ENCODE measurements at regions not wholly inside any gene's neighbourhood (a gene's known extent, or its start where the extent isn't known, plus 50 kb on each side); places are given as distances from the start of the nearest gene placed in this dataset.

DNA sequence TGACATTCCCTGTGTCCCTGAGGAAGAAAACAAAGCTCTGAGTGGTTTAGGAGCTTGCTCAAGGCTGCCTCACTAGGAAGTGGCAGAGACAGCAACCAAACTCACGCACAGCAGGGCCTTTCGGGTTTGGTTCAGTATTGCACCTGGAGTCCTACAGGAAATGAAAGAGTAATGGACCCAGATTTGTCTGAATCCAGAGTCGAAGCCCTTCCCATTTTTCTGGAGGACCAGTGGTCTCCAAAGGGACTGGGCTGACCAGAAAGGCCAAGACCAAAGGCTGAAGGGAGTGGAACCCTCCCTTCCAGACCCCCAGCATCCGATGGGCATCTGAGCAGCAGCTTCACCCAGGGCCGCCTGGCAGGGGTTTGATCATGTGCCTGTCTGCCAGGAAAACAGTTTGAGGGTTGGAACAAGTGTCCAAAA, 85.5 kb upstream of the RPL38 start:
- Mint-ChIP-seq H3K27ac (peak overlapping the region; percentile 54), H3K9me3 (peaks cover 14% of the 10 kb centered on the region), H3K27me3 (ENCODE audit: low read depth) (peaks cover 6% of the 10 kb centered on the region; the same call in 1 of the 2 replicates), H3K4me1 (peaks cover 47% of the 10 kb centered on the region), H3K4me3 (0 out of 2 replicates have a peak overlapping the region, but pooled peaks have one; percentile 2), H3K36me3 (peaks cover 4% of the 10 kb centered on the region)
- DNase-seq (ENCODE audit: low spot score) (no peak), ATAC-seq (peak; percentile 41)
- TF ChIP-seq, protein P1, sequence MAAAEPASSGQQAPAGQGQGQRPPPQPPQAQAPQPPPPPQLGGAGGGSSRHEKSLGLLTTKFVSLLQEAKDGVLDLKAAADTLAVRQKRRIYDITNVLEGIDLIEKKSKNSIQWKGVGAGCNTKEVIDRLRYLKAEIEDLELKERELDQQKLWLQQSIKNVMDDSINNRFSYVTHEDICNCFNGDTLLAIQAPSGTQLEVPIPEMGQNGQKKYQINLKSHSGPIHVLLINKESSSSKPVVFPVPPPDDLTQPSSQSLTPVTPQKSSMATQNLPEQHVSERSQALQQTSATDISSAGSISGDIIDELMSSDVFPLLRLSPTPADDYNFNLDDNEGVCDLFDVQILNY (CRISPR knock-in tag; IDR thresholded peaks at IDR 0.05), result no peak
- no peak for TF ChIP-seq TCF7 (CRISPR knock-in tag; IDR thresholded peaks at IDR 0.05; ENCODE audit: low read depth)
- no peak for TF ChIP-seq RORB (CRISPR knock-in tag; IDR thresholded peaks at IDR 0.05)
- no peak for TF ChIP-seq GABPB1 (CRISPR knock-in tag; IDR thresholded peaks at IDR 0.05)
- TF ChIP-seq NFATC4 (CRISPR knock-in tag; IDR thresholded peaks at IDR 0.05), result no peak
- TF ChIP-seq TEAD1 (CRISPR knock-in tag; IDR thresholded peaks at IDR 0.05), result no peak
- no peak for TF ChIP-seq HMGA2 (CRISPR knock-in tag; IDR thresholded peaks at IDR 0.05)
- TF ChIP-seq SMAD3 (CRISPR knock-in tag; IDR thresholded peaks at IDR 0.05; ENCODE audit: borderline replicate concordance), result no peak
- TF ChIP-seq, protein P2, sequence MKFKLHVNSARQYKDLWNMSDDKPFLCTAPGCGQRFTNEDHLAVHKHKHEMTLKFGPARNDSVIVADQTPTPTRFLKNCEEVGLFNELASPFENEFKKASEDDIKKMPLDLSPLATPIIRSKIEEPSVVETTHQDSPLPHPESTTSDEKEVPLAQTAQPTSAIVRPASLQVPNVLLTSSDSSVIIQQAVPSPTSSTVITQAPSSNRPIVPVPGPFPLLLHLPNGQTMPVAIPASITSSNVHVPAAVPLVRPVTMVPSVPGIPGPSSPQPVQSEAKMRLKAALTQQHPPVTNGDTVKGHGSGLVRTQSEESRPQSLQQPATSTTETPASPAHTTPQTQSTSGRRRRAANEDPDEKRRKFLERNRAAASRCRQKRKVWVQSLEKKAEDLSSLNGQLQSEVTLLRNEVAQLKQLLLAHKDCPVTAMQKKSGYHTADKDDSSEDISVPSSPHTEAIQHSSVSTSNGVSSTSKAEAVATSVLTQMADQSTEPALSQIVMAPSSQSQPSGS (CRISPR knock-in tag; IDR thresholded peaks at IDR 0.05; ENCODE audit: borderline replicate concordance, low read depth), result no peak
- TF ChIP-seq, protein P3, sequence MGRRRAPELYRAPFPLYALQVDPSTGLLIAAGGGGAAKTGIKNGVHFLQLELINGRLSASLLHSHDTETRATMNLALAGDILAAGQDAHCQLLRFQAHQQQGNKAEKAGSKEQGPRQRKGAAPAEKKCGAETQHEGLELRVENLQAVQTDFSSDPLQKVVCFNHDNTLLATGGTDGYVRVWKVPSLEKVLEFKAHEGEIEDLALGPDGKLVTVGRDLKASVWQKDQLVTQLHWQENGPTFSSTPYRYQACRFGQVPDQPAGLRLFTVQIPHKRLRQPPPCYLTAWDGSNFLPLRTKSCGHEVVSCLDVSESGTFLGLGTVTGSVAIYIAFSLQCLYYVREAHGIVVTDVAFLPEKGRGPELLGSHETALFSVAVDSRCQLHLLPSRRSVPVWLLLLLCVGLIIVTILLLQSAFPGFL (CRISPR knock-in tag; IDR thresholded peaks at IDR 0.05; ENCODE audit: borderline replicate concordance), result no peak
- TF ChIP-seq, protein P4, sequence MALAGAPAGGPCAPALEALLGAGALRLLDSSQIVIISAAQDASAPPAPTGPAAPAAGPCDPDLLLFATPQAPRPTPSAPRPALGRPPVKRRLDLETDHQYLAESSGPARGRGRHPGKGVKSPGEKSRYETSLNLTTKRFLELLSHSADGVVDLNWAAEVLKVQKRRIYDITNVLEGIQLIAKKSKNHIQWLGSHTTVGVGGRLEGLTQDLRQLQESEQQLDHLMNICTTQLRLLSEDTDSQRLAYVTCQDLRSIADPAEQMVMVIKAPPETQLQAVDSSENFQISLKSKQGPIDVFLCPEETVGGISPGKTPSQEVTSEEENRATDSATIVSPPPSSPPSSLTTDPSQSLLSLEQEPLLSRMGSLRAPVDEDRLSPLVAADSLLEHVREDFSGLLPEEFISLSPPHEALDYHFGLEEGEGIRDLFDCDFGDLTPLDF (CRISPR knock-in tag; IDR thresholded peaks at IDR 0.05), result no peak
- TF ChIP-seq, protein P5, sequence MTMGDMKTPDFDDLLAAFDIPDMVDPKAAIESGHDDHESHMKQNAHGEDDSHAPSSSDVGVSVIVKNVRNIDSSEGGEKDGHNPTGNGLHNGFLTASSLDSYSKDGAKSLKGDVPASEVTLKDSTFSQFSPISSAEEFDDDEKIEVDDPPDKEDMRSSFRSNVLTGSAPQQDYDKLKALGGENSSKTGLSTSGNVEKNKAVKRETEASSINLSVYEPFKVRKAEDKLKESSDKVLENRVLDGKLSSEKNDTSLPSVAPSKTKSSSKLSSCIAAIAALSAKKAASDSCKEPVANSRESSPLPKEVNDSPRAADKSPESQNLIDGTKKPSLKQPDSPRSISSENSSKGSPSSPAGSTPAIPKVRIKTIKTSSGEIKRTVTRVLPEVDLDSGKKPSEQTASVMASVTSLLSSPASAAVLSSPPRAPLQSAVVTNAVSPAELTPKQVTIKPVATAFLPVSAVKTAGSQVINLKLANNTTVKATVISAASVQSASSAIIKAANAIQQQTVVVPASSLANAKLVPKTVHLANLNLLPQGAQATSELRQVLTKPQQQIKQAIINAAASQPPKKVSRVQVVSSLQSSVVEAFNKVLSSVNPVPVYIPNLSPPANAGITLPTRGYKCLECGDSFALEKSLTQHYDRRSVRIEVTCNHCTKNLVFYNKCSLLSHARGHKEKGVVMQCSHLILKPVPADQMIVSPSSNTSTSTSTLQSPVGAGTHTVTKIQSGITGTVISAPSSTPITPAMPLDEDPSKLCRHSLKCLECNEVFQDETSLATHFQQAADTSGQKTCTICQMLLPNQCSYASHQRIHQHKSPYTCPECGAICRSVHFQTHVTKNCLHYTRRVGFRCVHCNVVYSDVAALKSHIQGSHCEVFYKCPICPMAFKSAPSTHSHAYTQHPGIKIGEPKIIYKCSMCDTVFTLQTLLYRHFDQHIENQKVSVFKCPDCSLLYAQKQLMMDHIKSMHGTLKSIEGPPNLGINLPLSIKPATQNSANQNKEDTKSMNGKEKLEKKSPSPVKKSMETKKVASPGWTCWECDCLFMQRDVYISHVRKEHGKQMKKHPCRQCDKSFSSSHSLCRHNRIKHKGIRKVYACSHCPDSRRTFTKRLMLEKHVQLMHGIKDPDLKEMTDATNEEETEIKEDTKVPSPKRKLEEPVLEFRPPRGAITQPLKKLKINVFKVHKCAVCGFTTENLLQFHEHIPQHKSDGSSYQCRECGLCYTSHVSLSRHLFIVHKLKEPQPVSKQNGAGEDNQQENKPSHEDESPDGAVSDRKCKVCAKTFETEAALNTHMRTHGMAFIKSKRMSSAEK (CRISPR knock-in tag; IDR thresholded peaks at IDR 0.05; ENCODE audit: borderline replicate concordance), result no peak
- no peak for TF ChIP-seq ELF4 (CRISPR knock-in tag; IDR thresholded peaks at IDR 0.05; ENCODE audit: low read depth)
- TF ChIP-seq NFE2L1 (CRISPR knock-in tag; IDR thresholded peaks at IDR 0.05), result no peak
- TF ChIP-seq ZNF263 (CRISPR knock-in tag; IDR thresholded peaks at IDR 0.05; ENCODE audit: low read depth), result no peak
- no peak for TF ChIP-seq RELA (CRISPR knock-in tag; IDR thresholded peaks at IDR 0.05; ENCODE audit: borderline replicate concordance)
- TF ChIP-seq, protein P6, sequence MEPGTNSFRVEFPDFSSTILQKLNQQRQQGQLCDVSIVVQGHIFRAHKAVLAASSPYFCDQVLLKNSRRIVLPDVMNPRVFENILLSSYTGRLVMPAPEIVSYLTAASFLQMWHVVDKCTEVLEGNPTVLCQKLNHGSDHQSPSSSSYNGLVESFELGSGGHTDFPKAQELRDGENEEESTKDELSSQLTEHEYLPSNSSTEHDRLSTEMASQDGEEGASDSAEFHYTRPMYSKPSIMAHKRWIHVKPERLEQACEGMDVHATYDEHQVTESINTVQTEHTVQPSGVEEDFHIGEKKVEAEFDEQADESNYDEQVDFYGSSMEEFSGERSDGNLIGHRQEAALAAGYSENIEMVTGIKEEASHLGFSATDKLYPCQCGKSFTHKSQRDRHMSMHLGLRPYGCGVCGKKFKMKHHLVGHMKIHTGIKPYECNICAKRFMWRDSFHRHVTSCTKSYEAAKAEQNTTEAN (CRISPR knock-in tag; IDR thresholded peaks at IDR 0.05), result no peak
- ChIA-PET CTCF (interaction anchor here (0.5 to 5.5 kb wide), 42 partner anchors 9 to 574 kb away, joined by 3 to 100 read pairs (median 4); partner anchors contain the start of genes RPL38 and TTYH2), POLR2A (interaction anchor here (0.9 to 1.2 kb wide), 2 partner anchors 28 to 82 kb away, joined by 3 to 5 read pairs; no protein-coding TSS in a partner anchor)
